ENCODE measurements at regions not wholly inside any gene's neighbourhood (a gene's known extent, or its start where the extent isn't known, plus 50 kb on each side); places are given as distances from the start of the nearest gene placed in this dataset.

GRCh38 chr16:62755938-62756337, 719.7 kb upstream of the CDH8 start:
- DNase-seq (ENCODE audit: low read depth), result peak; percentile 60
- H3K4me3 ChIP-seq (ENCODE audit: low read depth, low read length), result no peak overlapping the region
- TF ChIP-seq CTCF (IDR thresholded peaks at IDR 0.05; ENCODE audit: low read depth, low read length), result no peak
- TF ChIP-seq MYC (IDR thresholded peaks at IDR 0.05; ENCODE audit: low read depth, low read length), result no peak
- no peak for TF ChIP-seq POLR2A (IDR thresholded peaks at IDR 0.05; ENCODE audit: extremely low read depth, insufficient read length)
- TF ChIP-seq MAX (IDR thresholded peaks at IDR 0.05; ENCODE audit: low read depth, low read length), result no peak

- DNase-seq (ENCODE audit: low read depth), result no peak
- H3K4me3 ChIP-seq (ENCODE audit: low read depth, low read length), result no peak overlapping the region
- TF ChIP-seq MYC (IDR thresholded peaks at IDR 0.05; ENCODE audit: low read depth, low read length) (no peak), CTCF (IDR thresholded peaks at IDR 0.05; ENCODE audit: low read depth, low read length) (no peak), POLR2A (IDR thresholded peaks at IDR 0.05; ENCODE audit: extremely low read depth, insufficient read length) (no peak), MAX (IDR thresholded peaks at IDR 0.05; ENCODE audit: low read depth, low read length) (no peak)
Measured at GRCh38 chr16:62752854-62753253, 716.6 kb upstream of the CDH8 start.

GRCh38 chr16:62751218-62751617, 715.0 kb upstream of the CDH8 start:
- TF ChIP-seq POLR2A (IDR thresholded peaks at IDR 0.05; ENCODE audit: extremely low read depth, insufficient read length), result no peak
- TF ChIP-seq MYC (IDR thresholded peaks at IDR 0.05; ENCODE audit: low read depth, low read length), result no peak
- no peak for TF ChIP-seq CTCF (IDR thresholded peaks at IDR 0.05; ENCODE audit: low read depth, low read length)
- TF ChIP-seq MAX (IDR thresholded peaks at IDR 0.05; ENCODE audit: low read depth, low read length), result no peak
- DNase-seq (ENCODE audit: low read depth), result no peak
- no peak overlapping the region for H3K4me3 ChIP-seq (ENCODE audit: low read depth, low read length)

GRCh38 chr16:62741692-62742091, 705.5 kb upstream of the CDH8 start:
- DNase-seq (ENCODE audit: low read depth), result no peak
- H3K4me3 ChIP-seq (ENCODE audit: low read depth, low read length), result no peak overlapping the region
- TF ChIP-seq MAX (IDR thresholded peaks at IDR 0.05; ENCODE audit: low read depth, low read length) (no peak), CTCF (IDR thresholded peaks at IDR 0.05; ENCODE audit: low read depth, low read length) (no peak), POLR2A (IDR thresholded peaks at IDR 0.05; ENCODE audit: extremely low read depth, insufficient read length) (no peak), MYC (IDR thresholded peaks at IDR 0.05; ENCODE audit: low read depth, low read length) (no peak)

GRCh38 chr16:62738666-62739460, 702.6 kb upstream of the CDH8 start:
- no peak overlapping the region for H3K4me3 ChIP-seq (ENCODE audit: low read depth, low read length)
- no peak for TF ChIP-seq POLR2A (IDR thresholded peaks at IDR 0.05; ENCODE audit: extremely low read depth, insufficient read length)
- no peak for TF ChIP-seq MYC (IDR thresholded peaks at IDR 0.05; ENCODE audit: low read depth, low read length)
- no peak for TF ChIP-seq MAX (IDR thresholded peaks at IDR 0.05; ENCODE audit: low read depth, low read length)
- TF ChIP-seq CTCF (IDR thresholded peaks at IDR 0.05; ENCODE audit: low read depth, low read length), result no peak
- no peak for DNase-seq (ENCODE audit: low read depth)
